ENCODE measurements at regions not wholly inside any gene's neighbourhood (a gene's known extent, or its start where the extent isn't known, plus 50 kb on each side); places are given as distances from the start of the nearest gene placed in this dataset.

GRCh38 chr16:65716737-65717700 is 595.2 kb upstream of the CDH11 start:
- DNase-seq (ENCODE audit: low read depth), result peak; percentile 9
- no peak for TF ChIP-seq CTCF (IDR thresholded peaks at IDR 0.05; ENCODE audit: insufficient read depth, low read depth, low read length, missing control alignments)
- no peak overlapping the region for H3K4me3 ChIP-seq (ENCODE audit: low read depth, low read length)

- no peak for TF ChIP-seq CTCF (IDR thresholded peaks at IDR 0.05; ENCODE audit: insufficient read depth, low read depth, low read length, missing control alignments)
- DNase-seq (ENCODE audit: low read depth), result no peak
- H3K4me3 ChIP-seq (ENCODE audit: low read depth, low read length), result no peak overlapping the region
Measured at GRCh38 chr16:65713181-65713808, 591.4 kb upstream of the CDH11 start.

DNA sequence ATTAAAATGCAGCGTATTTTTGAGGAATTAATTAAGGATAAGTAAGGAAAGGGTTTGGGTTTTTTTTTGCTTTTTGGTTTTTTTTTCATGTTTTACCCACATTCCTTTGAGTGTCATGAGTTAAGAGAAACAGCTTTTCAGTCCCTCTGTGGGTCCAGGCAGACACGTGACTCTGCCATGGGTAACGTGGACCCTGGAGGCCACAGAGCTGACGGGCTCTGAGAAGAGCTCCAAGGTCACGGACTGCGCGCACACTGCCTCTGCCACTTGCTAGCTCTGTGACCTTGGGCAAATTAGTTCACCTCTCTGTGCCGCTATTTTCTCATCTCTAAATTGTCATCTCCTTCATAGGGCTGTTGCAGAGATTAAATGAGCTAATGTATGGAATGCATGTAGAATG is 588.2 kb upstream of the CDH11 start:
- TF ChIP-seq CTCF (IDR thresholded peaks at IDR 0.05; ENCODE audit: insufficient read depth, low read depth, low read length, missing control alignments), result no peak
- H3K4me3 ChIP-seq (ENCODE audit: low read depth, low read length), result no peak overlapping the region
- DNase-seq (ENCODE audit: low read depth), result no peak

GRCh38 chr16:65704866-65705265 is 583.0 kb upstream of the CDH11 start:
- peak; percentile 29 for TF ChIP-seq CTCF (IDR thresholded peaks at IDR 0.05; ENCODE audit: insufficient read depth, low read depth, low read length, missing control alignments)
- no peak for DNase-seq (ENCODE audit: low read depth)
- no peak overlapping the region for H3K4me3 ChIP-seq (ENCODE audit: low read depth, low read length)

DNA sequence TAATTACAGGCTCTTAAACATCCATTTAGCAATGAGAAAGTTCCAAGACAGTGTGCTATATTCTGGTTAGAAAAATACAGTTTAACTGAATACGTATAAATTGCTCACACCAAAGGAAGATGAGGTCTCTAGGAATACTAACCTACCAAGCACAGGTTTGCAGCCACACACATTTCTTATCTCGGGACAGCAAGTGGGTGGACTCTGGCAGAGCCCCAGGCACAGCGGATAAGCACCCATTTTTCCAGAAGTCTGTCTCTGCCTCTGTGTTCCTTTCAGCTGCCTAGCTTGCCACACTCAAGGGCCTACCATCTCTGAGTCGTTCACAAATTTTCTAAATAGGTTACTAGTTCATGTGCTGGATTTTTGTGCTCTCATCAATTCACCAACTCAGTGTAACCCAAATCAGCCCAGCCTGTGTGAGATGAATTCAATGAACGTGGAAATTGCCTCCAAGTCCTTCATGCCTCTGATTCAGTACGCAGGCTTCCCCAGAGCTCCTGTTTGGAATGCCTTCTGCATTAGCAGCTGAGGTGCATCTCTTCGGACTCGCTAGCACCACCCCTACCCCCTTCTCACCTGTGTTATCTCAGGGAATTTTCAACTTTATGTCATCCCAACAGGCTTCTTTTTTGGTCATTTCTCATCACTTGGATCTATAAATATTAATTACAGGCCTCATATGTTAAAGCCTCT is 581.0 kb upstream of the CDH11 start:
- no peak for DNase-seq (ENCODE audit: low read depth)
- TF ChIP-seq CTCF (IDR thresholded peaks at IDR 0.05; ENCODE audit: insufficient read depth, low read depth, low read length, missing control alignments), result no peak
- no peak overlapping the region for H3K4me3 ChIP-seq (ENCODE audit: low read depth, low read length)

GRCh38 chr16:65700596-65700995 is 578.7 kb upstream of the CDH11 start:
- H3K4me3 ChIP-seq (ENCODE audit: low read depth, low read length), result no peak overlapping the region
- no peak for DNase-seq (ENCODE audit: low read depth)
- TF ChIP-seq CTCF (IDR thresholded peaks at IDR 0.05; ENCODE audit: insufficient read depth, low read depth, low read length, missing control alignments), result no peak
